Vagina (tissue), 2 donors: ENCODE measurements at regions not wholly inside any gene's neighbourhood (a gene's known extent, or its start where the extent isn't known, plus 50 kb on each side); places are given as distances from the start of the nearest gene placed in this dataset.

Source experiments
- POLR2A ChIP-seq, 2 donors: fragments of 450-650 bp; IDR thresholded peaks; one replicate each; pipeline ENCODE4 v1.6.1; 2017; ENCODE audit warnings: antibody characterized with exemption in 2 of 2, mild to moderate bottlenecking in 2 of 2, moderate library complexity in 2 of 2
- POLR2AphosphoS5 ChIP-seq, 2 donors: sonication (generic); formaldehyde crosslinking; IDR thresholded peaks; one replicate each; pipeline ENCODE4 v1.9.0; 2017; ENCODE audit warnings: antibody characterized with exemption in 2 of 2, mild to moderate bottlenecking in 2 of 2, low read depth in 1 of 2; ENCODE audit not compliant: insufficient read depth in 1 of 2
- TF ChIP-seq, protein P1 (sequence below), 3 experiments: fragments of 450-650 bp in 2 of 3; fragments of 200-600 bp in 1 of 3; sonication (generic) in 1 of 3; IDR thresholded peaks; one replicate each; pipeline ENCODE4 v1.5.1; 2017 to 2019; ENCODE audit warnings: antibody characterized with exemption in 3 of 3, mild to moderate bottlenecking in 2 of 3, moderate library complexity in 2 of 3

DNA sequence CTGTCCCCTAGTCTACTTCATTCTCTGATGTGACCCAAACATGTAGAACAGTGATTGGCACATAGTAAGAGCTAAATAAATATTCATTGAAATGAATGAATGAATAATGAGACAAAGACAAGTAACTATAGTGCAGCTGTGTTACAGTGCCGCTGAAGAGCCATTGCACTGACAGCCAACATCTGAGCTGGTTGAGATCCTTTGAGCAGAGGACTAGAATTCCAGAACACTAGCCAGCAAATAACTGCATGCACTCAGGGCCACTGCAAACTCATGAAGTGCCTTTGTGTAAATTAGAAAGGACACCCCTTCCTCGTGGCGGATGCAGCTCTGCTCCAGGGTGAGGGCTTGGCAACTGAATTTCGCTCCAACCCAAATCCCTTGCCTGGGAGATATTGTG lies 230.3 kb upstream of the CDYL start:
- TF ChIP-seq, protein P1, sequence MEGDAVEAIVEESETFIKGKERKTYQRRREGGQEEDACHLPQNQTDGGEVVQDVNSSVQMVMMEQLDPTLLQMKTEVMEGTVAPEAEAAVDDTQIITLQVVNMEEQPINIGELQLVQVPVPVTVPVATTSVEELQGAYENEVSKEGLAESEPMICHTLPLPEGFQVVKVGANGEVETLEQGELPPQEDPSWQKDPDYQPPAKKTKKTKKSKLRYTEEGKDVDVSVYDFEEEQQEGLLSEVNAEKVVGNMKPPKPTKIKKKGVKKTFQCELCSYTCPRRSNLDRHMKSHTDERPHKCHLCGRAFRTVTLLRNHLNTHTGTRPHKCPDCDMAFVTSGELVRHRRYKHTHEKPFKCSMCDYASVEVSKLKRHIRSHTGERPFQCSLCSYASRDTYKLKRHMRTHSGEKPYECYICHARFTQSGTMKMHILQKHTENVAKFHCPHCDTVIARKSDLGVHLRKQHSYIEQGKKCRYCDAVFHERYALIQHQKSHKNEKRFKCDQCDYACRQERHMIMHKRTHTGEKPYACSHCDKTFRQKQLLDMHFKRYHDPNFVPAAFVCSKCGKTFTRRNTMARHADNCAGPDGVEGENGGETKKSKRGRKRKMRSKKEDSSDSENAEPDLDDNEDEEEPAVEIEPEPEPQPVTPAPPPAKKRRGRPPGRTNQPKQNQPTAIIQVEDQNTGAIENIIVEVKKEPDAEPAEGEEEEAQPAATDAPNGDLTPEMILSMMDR (IDR thresholded peaks at IDR 0.05), result no peak
- TF ChIP-seq POLR2AphosphoS5 (IDR thresholded peaks at IDR 0.05; ENCODE audit: insufficient read depth in 1 of 2, low read depth in 1 of 2), result no peak
- no peak for TF ChIP-seq POLR2A (IDR thresholded peaks at IDR 0.05)
